ENCODE measurements at regions not wholly inside any gene's neighbourhood (a gene's known extent, or its start where the extent isn't known, plus 50 kb on each side); places are given as distances from the start of the nearest gene placed in this dataset.

DNA sequence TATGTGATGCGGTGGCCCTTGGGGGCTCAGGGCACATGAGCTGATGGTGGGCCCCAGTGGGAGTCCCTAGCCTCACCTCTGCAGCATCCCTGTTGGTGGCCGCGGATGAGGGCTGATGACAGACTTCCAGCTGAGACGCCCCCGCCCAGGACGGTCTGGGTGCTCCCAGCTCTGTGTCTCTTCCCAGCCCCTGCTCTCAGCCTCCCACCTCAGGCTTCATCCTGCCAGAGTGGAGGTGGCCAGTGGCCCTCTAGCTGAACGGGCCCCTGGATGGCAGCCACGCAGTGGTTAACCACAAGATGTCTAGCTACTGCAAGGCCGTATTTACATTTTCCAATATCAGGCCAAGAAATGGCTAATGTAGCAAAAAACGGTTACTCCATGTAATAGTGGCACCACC, 205.3 kb upstream of the LINGO1 start:
- TF ChIP-seq POLR2AphosphoS5 (IDR thresholded peaks at IDR 0.05), result no peak
- TF ChIP-seq POLR2A (IDR thresholded peaks at IDR 0.05), result no peak
- TF ChIP-seq EP300 (IDR thresholded peaks at IDR 0.05), result no peak
- TF ChIP-seq, protein P1, sequence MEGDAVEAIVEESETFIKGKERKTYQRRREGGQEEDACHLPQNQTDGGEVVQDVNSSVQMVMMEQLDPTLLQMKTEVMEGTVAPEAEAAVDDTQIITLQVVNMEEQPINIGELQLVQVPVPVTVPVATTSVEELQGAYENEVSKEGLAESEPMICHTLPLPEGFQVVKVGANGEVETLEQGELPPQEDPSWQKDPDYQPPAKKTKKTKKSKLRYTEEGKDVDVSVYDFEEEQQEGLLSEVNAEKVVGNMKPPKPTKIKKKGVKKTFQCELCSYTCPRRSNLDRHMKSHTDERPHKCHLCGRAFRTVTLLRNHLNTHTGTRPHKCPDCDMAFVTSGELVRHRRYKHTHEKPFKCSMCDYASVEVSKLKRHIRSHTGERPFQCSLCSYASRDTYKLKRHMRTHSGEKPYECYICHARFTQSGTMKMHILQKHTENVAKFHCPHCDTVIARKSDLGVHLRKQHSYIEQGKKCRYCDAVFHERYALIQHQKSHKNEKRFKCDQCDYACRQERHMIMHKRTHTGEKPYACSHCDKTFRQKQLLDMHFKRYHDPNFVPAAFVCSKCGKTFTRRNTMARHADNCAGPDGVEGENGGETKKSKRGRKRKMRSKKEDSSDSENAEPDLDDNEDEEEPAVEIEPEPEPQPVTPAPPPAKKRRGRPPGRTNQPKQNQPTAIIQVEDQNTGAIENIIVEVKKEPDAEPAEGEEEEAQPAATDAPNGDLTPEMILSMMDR (IDR thresholded peaks at IDR 0.05), result no peak
- no peak overlapping the region for H3K4me3 ChIP-seq
- WGBS, 2 donors (ENCODE audit: low coverage in 1 of 2), result 40% methylated on average over 1 of the region's 10 CpGs; no CpG with 5 or more reads in 1 of the 2 donors
- H3K4me1 ChIP-seq, result no peaks in the 10 kb centered on the region
- H3K27me3 ChIP-seq, result peaks cover 78% of the 10 kb centered on the region
- no peaks in the 10 kb centered on the region for H3K9me3 ChIP-seq
- ATAC-seq, result no peak
- no peak overlapping the region for H3K27ac ChIP-seq
- no peaks in the 10 kb centered on the region for H3K36me3 ChIP-seq

DNA sequence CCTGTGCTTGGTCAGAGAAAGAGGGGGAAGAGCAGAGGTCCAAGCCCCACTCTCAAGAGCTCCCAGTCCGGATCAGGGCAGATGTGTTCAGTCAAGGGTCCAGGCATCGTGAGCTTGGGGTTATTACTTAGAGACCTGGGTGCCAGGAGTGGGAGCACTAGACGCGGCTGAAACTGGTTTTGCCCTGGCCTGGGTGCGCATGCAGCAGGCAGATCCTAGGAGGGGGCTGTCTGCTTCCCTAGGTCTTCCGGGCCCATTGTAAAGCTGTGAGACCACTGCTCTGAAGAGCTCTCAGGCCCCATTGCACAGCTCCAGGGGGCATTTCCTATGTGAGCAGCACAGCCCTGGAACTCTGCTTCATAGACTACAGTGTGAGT, 204.9 kb upstream of the LINGO1 start:
- no peak for ATAC-seq
- WGBS, 2 donors (ENCODE audit: low coverage in 1 of 2), result 83% methylated on average over 2 of the region's 6 CpGs; no CpG with 5 or more reads in 1 of the 2 donors
- Histone ChIP-seq H3K36me3 (no peaks in the 10 kb centered on the region), H3K4me3 (no peak overlapping the region), H3K27ac (no peak overlapping the region), H3K27me3 (peaks cover 80% of the 10 kb centered on the region), H3K4me1 (no peaks in the 10 kb centered on the region), H3K9me3 (no peaks in the 10 kb centered on the region)
- TF ChIP-seq POLR2A (IDR thresholded peaks at IDR 0.05) (no peak), EP300 (IDR thresholded peaks at IDR 0.05) (no peak), POLR2AphosphoS5 (IDR thresholded peaks at IDR 0.05) (no peak)
- TF ChIP-seq, protein P1 (IDR thresholded peaks at IDR 0.05), result no peak

DNA sequence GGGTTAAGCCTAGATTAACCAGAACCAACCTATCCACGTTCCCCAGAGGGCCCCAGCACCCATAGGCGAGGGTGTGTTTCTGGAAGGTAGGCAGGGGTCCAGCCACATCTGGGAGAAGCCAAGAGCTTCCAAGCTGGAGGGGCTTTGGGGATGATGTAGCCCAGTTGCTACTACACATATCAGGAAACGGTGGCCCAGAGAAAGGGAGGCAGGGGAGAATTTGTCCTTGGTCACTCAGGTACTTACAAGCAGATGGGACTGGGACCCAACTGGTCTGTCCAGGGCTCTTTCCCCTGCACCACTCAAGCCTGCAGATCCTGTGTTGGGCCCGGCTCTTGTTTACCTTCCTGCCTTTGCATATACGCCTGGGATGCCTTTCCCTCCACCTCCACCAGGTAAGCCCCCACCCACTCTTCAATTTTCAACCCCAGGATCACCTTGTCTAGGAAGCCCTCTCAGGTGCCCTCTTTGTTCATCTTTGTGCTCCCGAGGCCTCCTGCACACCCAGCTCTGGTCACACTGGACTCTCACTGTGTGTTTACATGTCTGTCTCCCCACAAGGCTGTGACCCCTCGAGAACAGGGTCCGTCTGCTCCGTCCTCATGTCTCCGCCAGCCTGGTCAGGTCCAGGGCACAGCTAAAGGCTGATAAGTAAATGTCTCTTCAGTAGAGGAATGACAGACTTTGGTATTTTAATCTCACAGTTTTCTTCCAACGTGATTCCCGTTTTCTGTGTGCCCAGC, 204.4 kb upstream of the LINGO1 start:
- Histone ChIP-seq H3K4me1 (no peaks in the 10 kb centered on the region), H3K4me3 (no peak overlapping the region), H3K27ac (no peak overlapping the region), H3K9me3 (no peaks in the 10 kb centered on the region), H3K36me3 (no peaks in the 10 kb centered on the region), H3K27me3 (peaks cover 85% of the 10 kb centered on the region)
- WGBS, 2 donors (ENCODE audit: low coverage in 1 of 2), result 57% methylated on average over 3 to 12 of the region's 12 CpGs
- TF ChIP-seq, protein P1 (IDR thresholded peaks at IDR 0.05), result no peak
- TF ChIP-seq POLR2AphosphoS5 (IDR thresholded peaks at IDR 0.05) (no peak), EP300 (IDR thresholded peaks at IDR 0.05) (no peak), POLR2A (IDR thresholded peaks at IDR 0.05) (no peak)
- ATAC-seq, result no peak

DNA sequence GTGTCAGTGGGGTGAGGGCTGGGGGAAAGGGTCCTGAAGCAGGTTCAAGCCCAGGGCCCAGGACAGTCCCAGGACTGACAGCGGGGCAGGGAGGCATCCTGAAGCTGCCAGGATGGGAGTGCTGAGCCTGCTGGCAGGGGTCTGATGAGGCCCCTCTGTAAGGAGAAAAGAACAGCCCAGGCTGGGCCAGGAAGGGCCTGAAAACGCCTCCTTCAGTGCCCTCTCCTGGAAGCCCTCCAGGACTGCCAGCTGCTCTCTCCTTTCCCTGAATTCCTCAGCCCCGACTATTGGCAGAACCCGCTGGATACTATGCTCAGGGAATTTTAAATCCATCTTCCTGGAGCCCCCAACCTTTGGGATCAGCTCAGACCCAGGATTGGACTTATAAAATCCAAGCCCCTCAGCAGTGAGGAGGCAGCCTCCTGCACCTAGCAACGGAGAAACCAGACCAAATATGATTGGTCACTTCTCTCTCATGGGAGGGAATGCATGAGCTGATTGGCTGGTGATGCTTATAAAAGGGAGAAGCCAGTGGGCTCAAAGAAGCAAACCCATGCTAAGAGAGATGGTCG, 203.5 kb upstream of the LINGO1 start:
- WGBS, 2 donors (ENCODE audit: low coverage in 1 of 2), result 29 to 30% methylated on average over 3 to 4 of the region's 6 CpGs
- no peak for TF ChIP-seq POLR2A (IDR thresholded peaks at IDR 0.05)
- TF ChIP-seq, protein P1 (IDR thresholded peaks at IDR 0.05), result no peak
- TF ChIP-seq POLR2AphosphoS5 (IDR thresholded peaks at IDR 0.05), result no peak
- TF ChIP-seq EP300 (IDR thresholded peaks at IDR 0.05), result no peak
- ATAC-seq, result no peak
- Histone ChIP-seq H3K27ac (no peak overlapping the region), H3K36me3 (no peaks in the 10 kb centered on the region), H3K27me3 (peaks cover 85% of the 10 kb centered on the region), H3K9me3 (no peaks in the 10 kb centered on the region), H3K4me1 (no peaks in the 10 kb centered on the region), H3K4me3 (no peak overlapping the region)
